ENCODE measurements at regions not wholly inside any gene's neighbourhood (a gene's known extent, or its start where the extent isn't known, plus 50 kb on each side); places are given as distances from the start of the nearest gene placed in this dataset.

GRCh38 chr12:81022531-81022930 lies 55.3 kb upstream of the ACSS3 start:
- DNase-seq, result no peak

DNA sequence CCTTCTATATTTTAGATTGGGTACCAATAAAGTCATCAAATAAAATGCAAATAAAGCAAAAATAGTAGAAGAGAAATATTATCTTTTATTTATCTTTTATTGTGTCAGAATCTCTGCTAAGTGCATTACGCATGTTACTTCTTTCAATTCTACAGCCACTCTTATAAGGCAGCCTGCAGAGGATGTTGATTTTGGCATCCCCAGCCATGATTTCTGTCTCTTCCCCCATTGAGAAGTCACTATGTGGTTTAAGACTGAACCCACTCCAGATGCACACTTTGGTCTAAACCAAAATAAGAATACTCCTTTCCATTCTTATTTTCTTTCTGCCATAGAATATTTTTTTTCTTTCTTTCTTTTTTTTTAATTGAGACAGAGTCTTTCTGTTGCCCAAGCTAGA lies 56.0 kb upstream of the ACSS3 start:
- DNase-seq, result peak; percentile 17

DNA sequence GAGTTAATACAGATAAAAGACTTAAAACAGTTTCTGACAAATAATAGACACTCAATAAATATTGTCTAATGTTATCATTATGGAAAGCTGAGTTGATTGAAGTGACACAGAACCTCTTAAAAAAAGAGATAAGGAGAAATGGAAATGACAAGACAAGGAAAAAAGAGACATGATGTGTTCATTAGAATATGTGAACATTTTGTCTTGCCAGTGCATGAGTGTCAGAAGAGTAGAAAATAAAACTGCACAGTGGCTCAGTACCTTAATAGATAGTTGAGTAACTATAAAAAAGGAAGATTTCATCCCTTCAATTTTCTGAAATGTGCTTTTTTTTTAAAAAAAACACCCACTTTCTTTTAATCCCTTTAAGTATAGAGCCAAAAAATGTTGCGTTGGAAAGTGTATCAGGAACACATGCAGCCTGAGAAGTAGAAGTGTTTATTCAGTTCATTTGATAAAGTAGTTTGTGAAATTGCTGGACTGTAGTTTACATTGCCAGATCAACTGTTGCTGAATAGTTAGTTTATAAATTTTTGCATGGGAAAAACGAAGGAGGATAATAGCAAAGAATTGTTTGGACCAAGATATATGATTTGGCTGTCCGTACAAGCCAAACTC lies 56.6 kb upstream of the ACSS3 start:
- DNase-seq, result no peak

- no peak for DNase-seq
Observed at GRCh38 chr12:81017792-81018191, 60.1 kb upstream of the ACSS3 start.

DNA sequence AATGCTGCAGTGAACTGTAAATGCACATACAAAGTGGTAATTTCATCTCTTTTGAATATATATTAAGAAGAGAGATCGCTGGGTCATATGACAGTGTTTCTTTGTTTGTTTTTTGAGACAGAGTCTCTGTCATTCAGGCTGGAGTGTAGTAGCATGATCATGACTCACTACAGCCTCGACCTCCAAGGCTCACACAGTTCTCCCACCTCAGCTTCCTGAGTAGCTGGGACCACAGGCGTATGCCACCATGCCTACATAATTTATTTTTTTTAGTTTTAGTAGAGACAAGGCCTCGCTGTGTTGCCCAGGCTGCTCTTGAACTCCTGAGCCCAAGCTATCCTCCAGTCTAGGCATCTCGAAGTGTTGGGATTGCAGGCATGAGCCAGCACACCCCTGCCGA lies 62.4 kb upstream of the ACSS3 start:
- no peak for DNase-seq

GRCh38 chr12:81010641-81011040 lies 67.2 kb upstream of the ACSS3 start:
- DNase-seq, result no peak

GRCh38 chr12:81005606-81006005 lies 67.9 kb upstream of the LIN7A start:
- no peak for DNase-seq

DNA sequence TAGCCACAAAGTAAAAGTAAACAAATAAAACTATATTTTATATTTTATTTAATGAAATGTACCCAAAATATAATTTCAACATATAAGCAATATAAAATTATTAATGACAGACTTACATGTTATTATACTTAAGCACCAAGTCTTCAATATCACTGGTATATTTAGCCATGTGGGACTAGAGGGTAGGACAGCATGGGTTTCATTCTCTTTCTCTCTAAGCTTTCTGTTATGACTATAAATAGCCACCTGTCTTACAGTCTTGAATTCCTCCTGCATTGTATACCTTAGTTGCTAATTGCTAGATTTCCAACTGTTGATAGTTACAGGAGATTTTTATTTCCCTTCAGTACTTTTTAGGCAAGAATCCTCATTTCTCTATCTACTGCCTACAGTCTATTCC lies 63.1 kb upstream of the LIN7A start:
- DNase-seq, result no peak

DNA sequence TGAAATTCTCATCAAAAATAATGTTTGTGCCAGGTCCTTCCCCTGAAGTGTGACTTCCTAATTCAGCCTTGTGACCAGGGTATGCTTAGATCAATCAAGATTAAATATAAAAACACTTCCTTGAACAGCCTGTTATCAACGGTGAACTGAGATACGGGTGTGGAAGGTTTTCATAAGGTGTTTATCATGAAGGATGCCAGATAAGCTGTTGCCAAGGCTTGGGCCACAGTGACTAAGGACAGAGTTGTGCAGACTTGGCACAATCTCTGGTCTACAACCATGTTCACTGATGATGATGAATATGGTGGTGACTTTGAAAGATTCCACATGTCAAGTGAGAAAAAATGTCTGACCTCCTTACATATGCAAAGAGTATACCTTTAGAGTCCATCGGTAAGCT lies 51.3 kb upstream of the LIN7A start:
- DNase-seq, result no peak

All from femur (tissue), 1 donor.